ENCODE measurements at regions not wholly inside any gene's neighbourhood (a gene's known extent, or its start where the extent isn't known, plus 50 kb on each side); places are given as distances from the start of the nearest gene placed in this dataset.

DNA sequence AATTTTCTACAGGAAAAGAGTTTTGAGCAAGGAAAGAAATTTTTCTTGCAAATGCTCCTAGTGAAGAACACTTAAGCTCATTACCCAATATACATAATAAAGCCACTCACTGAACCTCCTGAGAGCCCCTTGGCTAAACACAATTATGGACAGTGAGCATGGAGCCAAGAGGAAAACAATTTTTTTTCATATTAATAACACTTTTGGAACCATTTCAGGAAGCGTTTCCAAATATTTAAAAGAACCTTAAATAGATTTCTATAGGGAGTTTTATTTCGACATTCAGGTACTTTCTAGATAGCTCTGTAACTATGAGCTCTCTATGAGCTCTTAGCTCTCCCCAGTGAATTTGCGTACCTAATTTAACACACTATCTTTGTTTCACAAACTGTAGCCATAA, 581.1 kb downstream of the ZNF385D start:
- TF ChIP-seq POLR2A (IDR thresholded peaks at IDR 0.05) = no peak
- TF ChIP-seq CTCF (IDR thresholded peaks at IDR 0.05 in 8 of 11, conservative IDR thresholded peaks at IDR 0.05 in 3 of 11) = no peak
- no peak for TF ChIP-seq POLR2AphosphoS5 (IDR thresholded peaks at IDR 0.05)

All from spleen (tissue), 7 donors.